ENCODE measurements at regions not wholly inside any gene's neighbourhood (a gene's known extent, or its start where the extent isn't known, plus 50 kb on each side); places are given as distances from the start of the nearest gene placed in this dataset.

DNA sequence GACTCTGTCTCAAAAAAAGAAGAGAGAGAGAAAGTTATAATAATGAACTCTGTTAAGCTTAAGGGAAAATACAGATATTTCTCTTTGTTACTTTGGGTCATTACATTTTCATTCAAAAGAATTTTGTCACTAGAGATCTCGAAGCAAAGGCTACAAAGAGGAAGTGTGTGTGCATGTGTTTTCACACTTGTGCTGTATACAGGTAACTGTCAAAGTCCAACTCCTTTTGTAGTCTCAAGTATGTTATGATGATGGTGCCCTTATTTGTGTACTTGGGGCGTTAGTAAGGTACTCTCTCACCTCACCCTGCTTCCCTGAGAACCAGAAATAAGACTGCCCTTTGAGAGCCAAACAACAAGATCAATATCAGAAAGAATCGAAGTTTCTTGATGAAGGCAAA, 152.9 kb upstream of the ZNF644 start:
- no peaks in the 10 kb centered on the region for H3K9me3 ChIP-seq (ENCODE audit: low read depth, low read length)
- no peak overlapping the region for H3K4me2 ChIP-seq (ENCODE audit: insufficient read depth, low read length)
- H3K4me3 ChIP-seq (ENCODE audit: insufficient read depth, low read length), result no peak overlapping the region
- no peaks in the 10 kb centered on the region for H3K27me3 ChIP-seq (ENCODE audit: insufficient read depth, low read length)
- H4K20me1 ChIP-seq (ENCODE audit: insufficient read depth, low read length), result no peaks in the 10 kb centered on the region
- H3K27ac ChIP-seq (ENCODE audit: low read depth, low read length), result no peak overlapping the region
- no peak for DNase-seq (ENCODE audit: insufficient read length, low spot score, missing footprints)
- no peak overlapping the region for H2AFZ ChIP-seq (ENCODE audit: low read length)
- TF ChIP-seq, protein P1, sequence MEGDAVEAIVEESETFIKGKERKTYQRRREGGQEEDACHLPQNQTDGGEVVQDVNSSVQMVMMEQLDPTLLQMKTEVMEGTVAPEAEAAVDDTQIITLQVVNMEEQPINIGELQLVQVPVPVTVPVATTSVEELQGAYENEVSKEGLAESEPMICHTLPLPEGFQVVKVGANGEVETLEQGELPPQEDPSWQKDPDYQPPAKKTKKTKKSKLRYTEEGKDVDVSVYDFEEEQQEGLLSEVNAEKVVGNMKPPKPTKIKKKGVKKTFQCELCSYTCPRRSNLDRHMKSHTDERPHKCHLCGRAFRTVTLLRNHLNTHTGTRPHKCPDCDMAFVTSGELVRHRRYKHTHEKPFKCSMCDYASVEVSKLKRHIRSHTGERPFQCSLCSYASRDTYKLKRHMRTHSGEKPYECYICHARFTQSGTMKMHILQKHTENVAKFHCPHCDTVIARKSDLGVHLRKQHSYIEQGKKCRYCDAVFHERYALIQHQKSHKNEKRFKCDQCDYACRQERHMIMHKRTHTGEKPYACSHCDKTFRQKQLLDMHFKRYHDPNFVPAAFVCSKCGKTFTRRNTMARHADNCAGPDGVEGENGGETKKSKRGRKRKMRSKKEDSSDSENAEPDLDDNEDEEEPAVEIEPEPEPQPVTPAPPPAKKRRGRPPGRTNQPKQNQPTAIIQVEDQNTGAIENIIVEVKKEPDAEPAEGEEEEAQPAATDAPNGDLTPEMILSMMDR (IDR thresholded peaks at IDR 0.05; ENCODE audit: extremely low read depth, low read depth, low read length), result no peak
- H3K79me2 ChIP-seq (ENCODE audit: insufficient read depth, low read length), result no peaks in the 10 kb centered on the region
- H3K36me3 ChIP-seq (ENCODE audit: insufficient read depth, low read length), result no peaks in the 10 kb centered on the region
- H3K4me1 ChIP-seq (ENCODE audit: insufficient read depth, low read length), result no peaks in the 10 kb centered on the region

GRCh38 chr1:91173346-91173890, 151.6 kb upstream of the ZNF644 start:
- Histone ChIP-seq H3K9me3 (ENCODE audit: low read depth, low read length) (no peaks in the 10 kb centered on the region), H3K27me3 (ENCODE audit: insufficient read depth, low read length) (no peaks in the 10 kb centered on the region), H3K36me3 (ENCODE audit: insufficient read depth, low read length) (no peaks in the 10 kb centered on the region), H3K27ac (ENCODE audit: low read depth, low read length) (no peak overlapping the region), H3K4me3 (ENCODE audit: insufficient read depth, low read length) (no peak overlapping the region), H3K4me1 (ENCODE audit: insufficient read depth, low read length) (no peaks in the 10 kb centered on the region), H2AFZ (ENCODE audit: low read length) (no peak overlapping the region), H4K20me1 (ENCODE audit: insufficient read depth, low read length) (no peaks in the 10 kb centered on the region), H3K79me2 (ENCODE audit: insufficient read depth, low read length) (no peaks in the 10 kb centered on the region), H3K4me2 (ENCODE audit: insufficient read depth, low read length) (no peak overlapping the region)
- TF ChIP-seq, protein P1 (IDR thresholded peaks at IDR 0.05; ENCODE audit: extremely low read depth, low read depth, low read length), result no peak
- no peak for DNase-seq (ENCODE audit: insufficient read length, low spot score, missing footprints)

- H3K27me3 ChIP-seq (ENCODE audit: insufficient read depth, low read length), result no peaks in the 10 kb centered on the region
- no peak overlapping the region for H3K27ac ChIP-seq (ENCODE audit: low read depth, low read length)
- no peaks in the 10 kb centered on the region for H3K9me3 ChIP-seq (ENCODE audit: low read depth, low read length)
- no peak overlapping the region for H3K4me2 ChIP-seq (ENCODE audit: insufficient read depth, low read length)
- H2AFZ ChIP-seq (ENCODE audit: low read length), result no peak overlapping the region
- DNase-seq (ENCODE audit: insufficient read length, low spot score, missing footprints), result no peak
- TF ChIP-seq, protein P1 (IDR thresholded peaks at IDR 0.05; ENCODE audit: extremely low read depth, low read depth, low read length), result no peak
- H3K36me3 ChIP-seq (ENCODE audit: insufficient read depth, low read length), result no peaks in the 10 kb centered on the region
- no peaks in the 10 kb centered on the region for H3K4me1 ChIP-seq (ENCODE audit: insufficient read depth, low read length)
- H4K20me1 ChIP-seq (ENCODE audit: insufficient read depth, low read length), result no peaks in the 10 kb centered on the region
- H3K79me2 ChIP-seq (ENCODE audit: insufficient read depth, low read length), result no peaks in the 10 kb centered on the region
- H3K4me3 ChIP-seq (ENCODE audit: insufficient read depth, low read length), result no peak overlapping the region
These were observed 150.7 kb upstream of the ZNF644 start for GRCh38 chr1:91172541-91172940.

GRCh38 chr1:91171898-91172297, 150.1 kb upstream of the ZNF644 start:
- no peaks in the 10 kb centered on the region for H3K9me3 ChIP-seq (ENCODE audit: low read depth, low read length)
- no peaks in the 10 kb centered on the region for H3K79me2 ChIP-seq (ENCODE audit: insufficient read depth, low read length)
- TF ChIP-seq, protein P1 (IDR thresholded peaks at IDR 0.05; ENCODE audit: extremely low read depth, low read depth, low read length), result no peak
- H3K4me2 ChIP-seq (ENCODE audit: insufficient read depth, low read length), result no peak overlapping the region
- H3K4me3 ChIP-seq (ENCODE audit: insufficient read depth, low read length), result no peak overlapping the region
- H3K27me3 ChIP-seq (ENCODE audit: insufficient read depth, low read length), result no peaks in the 10 kb centered on the region
- no peak for DNase-seq (ENCODE audit: insufficient read length, low spot score, missing footprints)
- H3K4me1 ChIP-seq (ENCODE audit: insufficient read depth, low read length), result no peaks in the 10 kb centered on the region
- no peaks in the 10 kb centered on the region for H3K36me3 ChIP-seq (ENCODE audit: insufficient read depth, low read length)
- H4K20me1 ChIP-seq (ENCODE audit: insufficient read depth, low read length), result no peaks in the 10 kb centered on the region
- no peak overlapping the region for H3K27ac ChIP-seq (ENCODE audit: low read depth, low read length)
- H2AFZ ChIP-seq (ENCODE audit: low read length), result no peak overlapping the region

All from osteoblast (primary cell).